Fibroblast of villous mesenchyme (primary cell): ENCODE measurements at regions not wholly inside any gene's neighbourhood (a gene's known extent, or its start where the extent isn't known, plus 50 kb on each side); places are given as distances from the start of the nearest gene placed in this dataset.

ENCODE experiments used
- DNase-seq: peaks from one replicate; pipeline ENCODE4 v3.0.0-alpha.2; 2010; ENCODE audit warnings: low read depth
- H3K4me3 ChIP-seq: 2 replicates; pipeline ENCODE4 v1.5.1; 2011; ENCODE audit warnings: low read depth, mild to moderate bottlenecking, low read length
- TF ChIP-seq, protein P1 (sequence below): IDR thresholded peaks from 2 replicates; pipeline ENCODE4 v1.5.1; 2012; ENCODE audit warnings: low read depth, mild to moderate bottlenecking, low read length; ENCODE audit not compliant: insufficient read depth

- TF ChIP-seq, protein P1, sequence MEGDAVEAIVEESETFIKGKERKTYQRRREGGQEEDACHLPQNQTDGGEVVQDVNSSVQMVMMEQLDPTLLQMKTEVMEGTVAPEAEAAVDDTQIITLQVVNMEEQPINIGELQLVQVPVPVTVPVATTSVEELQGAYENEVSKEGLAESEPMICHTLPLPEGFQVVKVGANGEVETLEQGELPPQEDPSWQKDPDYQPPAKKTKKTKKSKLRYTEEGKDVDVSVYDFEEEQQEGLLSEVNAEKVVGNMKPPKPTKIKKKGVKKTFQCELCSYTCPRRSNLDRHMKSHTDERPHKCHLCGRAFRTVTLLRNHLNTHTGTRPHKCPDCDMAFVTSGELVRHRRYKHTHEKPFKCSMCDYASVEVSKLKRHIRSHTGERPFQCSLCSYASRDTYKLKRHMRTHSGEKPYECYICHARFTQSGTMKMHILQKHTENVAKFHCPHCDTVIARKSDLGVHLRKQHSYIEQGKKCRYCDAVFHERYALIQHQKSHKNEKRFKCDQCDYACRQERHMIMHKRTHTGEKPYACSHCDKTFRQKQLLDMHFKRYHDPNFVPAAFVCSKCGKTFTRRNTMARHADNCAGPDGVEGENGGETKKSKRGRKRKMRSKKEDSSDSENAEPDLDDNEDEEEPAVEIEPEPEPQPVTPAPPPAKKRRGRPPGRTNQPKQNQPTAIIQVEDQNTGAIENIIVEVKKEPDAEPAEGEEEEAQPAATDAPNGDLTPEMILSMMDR = no peak
- DNase-seq = no peak
- H3K4me3 ChIP-seq = no peak overlapping the region
Measured at GRCh38 chr2:217107480-217107879, 247.6 kb upstream of the TNP1 start.

DNA sequence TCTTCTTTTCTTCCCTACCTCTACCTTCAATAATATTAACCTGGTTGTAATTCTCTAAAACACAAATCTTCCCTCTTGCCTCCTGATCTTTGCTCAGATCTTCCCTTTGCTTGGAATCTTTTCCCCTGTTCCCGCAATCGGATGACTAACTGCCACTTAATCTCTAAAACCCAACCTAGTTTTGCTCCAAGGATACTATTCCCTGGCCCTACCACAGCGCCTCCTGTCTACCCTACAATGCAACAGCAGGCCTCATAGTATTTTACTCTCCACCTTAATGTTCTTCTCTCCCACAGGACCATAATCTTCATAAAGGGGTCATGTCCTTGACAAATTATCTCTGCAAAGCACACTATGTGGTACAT lies 246.8 kb upstream of the TNP1 start:
- TF ChIP-seq, protein P1 = peak; percentile 62
- peak; percentile 38 for DNase-seq
- no peak overlapping the region for H3K4me3 ChIP-seq

DNA sequence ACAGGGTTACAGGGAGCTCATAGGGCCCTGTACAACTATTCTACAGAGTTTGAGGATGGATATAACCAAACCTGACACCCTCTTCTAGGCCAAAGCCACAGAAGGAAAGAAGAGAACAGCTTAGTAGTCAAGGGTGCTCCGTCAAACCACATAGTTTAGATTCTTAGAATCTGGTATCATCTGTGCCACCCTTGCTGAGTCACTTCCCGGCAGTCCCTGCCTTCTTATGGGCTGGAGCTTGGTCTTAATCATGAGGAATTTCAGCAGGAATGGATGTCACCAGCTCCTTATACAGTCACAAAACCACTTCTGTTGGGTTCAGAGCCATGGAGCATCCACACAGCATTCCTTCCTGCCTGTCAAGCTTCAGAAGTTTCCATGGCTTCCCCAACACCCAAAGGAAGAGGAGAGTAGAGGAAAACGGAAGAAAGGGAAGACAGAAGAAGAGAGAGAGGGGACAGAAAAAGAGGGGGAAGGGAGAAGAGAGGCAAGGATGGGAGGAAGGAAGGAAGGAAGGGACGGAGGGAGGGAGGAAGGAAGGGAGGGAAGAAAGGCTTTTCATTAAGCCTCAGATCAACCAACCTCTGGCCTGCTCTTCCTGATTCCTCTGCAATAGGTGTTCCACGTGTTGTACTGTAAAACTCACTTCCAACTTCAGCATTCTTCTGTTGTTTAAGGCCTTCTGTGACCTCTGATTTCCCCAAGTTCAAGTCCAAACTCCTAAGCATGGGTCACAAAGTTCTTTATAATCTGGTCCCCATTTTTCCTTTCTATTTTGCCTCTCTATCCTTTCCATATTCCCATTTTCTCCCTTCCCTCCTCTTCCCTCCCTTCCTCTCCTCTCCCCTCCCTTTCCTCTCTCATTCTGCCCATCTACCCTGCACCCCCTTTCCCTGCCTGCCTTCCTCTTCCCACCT lies 246.1 kb upstream of the TNP1 start:
- TF ChIP-seq, protein P1 = no peak
- no peak overlapping the region for H3K4me3 ChIP-seq
- DNase-seq = peak; percentile 70

DNA sequence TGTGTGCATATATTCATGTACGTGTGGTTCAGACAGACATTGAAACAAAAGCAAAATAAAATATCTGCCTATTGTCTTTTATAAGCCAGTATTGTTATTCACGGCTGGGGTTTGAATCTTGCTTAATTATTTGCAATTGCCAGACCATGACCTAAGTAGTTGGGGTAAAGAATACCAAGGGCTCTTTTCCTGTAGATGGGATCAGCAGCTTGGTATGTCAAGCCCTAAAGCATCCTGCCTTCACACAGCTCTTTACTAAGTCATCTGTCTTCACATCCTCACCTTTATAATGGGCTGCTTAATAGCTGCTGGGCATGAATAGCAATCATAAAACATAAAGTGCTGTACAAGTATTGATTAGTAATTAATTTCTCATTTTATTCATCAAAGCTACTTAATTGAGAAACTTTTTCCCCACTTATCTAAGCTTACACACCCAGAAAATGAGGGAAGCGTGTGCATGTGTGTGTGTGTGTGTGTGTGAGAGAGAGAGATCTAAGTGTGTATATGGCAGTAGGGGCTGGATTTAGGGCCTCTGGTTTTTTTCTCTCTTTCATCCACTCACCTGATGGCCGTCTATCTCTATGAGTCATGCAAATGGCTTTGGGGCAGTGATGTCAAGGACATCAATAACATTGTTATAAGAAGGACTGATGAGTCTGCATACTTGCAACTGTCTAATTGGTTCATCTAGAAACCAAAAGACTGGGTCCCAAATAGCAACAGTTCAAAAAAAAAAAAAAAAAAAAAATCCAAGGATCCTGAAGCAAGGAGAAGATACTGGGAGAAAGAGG lies 244.1 kb upstream of the TNP1 start:
- peak; percentile 31 for DNase-seq
- TF ChIP-seq, protein P1 = no peak

GRCh38 chr2:217102956-217103355 lies 243.1 kb upstream of the TNP1 start:
- no peak overlapping the region for H3K4me3 ChIP-seq
- TF ChIP-seq, protein P1 = no peak
- no peak for DNase-seq

More for the DNA sequence above, 244.1 kb upstream of the TNP1 start:
- H3K4me3 ChIP-seq = no peak overlapping the region

GRCh38 chr2:217101972-217102371 lies 242.1 kb upstream of the TNP1 start:
- TF ChIP-seq, protein P1 = no peak
- no peak for DNase-seq

More at GRCh38 chr2:217101972-217102371, 242.1 kb upstream of the TNP1 start:
- no peak overlapping the region for H3K4me3 ChIP-seq
